ENCODE measurements at regions not wholly inside any gene's neighbourhood (a gene's known extent, or its start where the extent isn't known, plus 50 kb on each side); places are given as distances from the start of the nearest gene placed in this dataset.

DNA sequence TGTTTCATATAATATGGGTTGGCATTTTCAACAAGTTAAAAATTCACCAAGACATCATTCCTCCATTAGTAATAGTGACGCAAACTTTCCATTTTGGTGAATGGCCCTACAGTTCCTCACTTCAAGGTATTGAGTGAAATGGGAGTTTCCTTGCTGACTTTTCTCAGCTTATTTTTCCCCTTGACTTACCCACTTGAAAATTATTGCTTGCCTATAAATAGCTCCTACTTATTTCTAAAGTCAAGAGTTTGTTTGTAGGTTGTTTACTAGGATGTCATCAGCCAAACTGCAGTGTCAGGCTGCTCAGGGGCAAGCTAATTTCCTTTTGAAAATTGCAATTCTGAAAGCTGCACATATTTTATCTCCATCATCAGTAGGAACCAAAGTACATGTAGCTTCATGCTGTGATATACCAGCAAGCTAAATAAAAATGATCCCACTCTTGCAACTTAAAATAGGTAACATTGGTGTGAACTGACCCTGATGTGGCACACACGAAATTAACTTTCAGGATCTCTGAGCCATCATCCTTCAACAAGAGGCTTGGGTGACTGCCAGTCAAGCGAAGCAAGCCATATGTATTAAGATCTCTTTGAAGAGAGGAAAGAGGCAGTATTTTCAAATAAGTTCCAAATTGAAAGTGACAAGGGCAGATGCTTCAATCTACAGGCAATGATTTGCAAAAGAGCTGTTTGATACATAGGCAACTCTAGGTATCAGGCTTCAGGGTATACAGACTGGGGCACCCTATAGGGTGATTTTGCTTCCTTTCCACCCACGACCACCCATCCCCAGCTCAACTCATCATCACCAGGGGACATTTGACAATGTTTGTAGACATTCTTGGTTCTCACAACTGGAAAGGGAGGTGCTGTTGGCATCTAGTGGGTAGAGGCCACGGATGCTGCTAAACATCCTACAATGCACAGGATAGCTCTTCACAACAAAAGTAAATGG is 66.8 kb upstream of the RASGRP1 start:
- intact Hi-C loops (cut with micrococcal nuclease; ENCODE audit: unreplicated experiment), result no loop called here
- no peak for DNase-seq (ENCODE audit: low spot score)
- peaks cover 21% of the 10 kb centered on the region for H3K27me3 ChIP-seq (replicated peaks; ENCODE audit: insufficient read depth, low read depth, low read length, poor library complexity)
- no peaks in the 10 kb centered on the region for H3K4me1 ChIP-seq (ENCODE audit: insufficient read depth, low read length, poor library complexity, severe bottlenecking)
- no peak overlapping the region for H3K4me3 ChIP-seq (ENCODE audit: low read depth, low read length, poor library complexity, severe bottlenecking)
- H3K27ac ChIP-seq (ENCODE audit: low read depth, low read length, poor library complexity, severe bottlenecking), result no peak overlapping the region
- POLR2A ChIA-PET (ENCODE audit: low non-redundant PET), result interaction anchor here (0.6 kb wide), 1 partner anchor 45 kb away, joined by 21 read pairs; no protein-coding TSS in a partner anchor
- TF ChIP-seq, protein P1, sequence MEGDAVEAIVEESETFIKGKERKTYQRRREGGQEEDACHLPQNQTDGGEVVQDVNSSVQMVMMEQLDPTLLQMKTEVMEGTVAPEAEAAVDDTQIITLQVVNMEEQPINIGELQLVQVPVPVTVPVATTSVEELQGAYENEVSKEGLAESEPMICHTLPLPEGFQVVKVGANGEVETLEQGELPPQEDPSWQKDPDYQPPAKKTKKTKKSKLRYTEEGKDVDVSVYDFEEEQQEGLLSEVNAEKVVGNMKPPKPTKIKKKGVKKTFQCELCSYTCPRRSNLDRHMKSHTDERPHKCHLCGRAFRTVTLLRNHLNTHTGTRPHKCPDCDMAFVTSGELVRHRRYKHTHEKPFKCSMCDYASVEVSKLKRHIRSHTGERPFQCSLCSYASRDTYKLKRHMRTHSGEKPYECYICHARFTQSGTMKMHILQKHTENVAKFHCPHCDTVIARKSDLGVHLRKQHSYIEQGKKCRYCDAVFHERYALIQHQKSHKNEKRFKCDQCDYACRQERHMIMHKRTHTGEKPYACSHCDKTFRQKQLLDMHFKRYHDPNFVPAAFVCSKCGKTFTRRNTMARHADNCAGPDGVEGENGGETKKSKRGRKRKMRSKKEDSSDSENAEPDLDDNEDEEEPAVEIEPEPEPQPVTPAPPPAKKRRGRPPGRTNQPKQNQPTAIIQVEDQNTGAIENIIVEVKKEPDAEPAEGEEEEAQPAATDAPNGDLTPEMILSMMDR (conservative IDR thresholded peaks at IDR 0.05; ENCODE audit: low read depth, low read length), result no peak
- no peak for TF ChIP-seq EZH2 (IDR thresholded peaks at IDR 0.05; ENCODE audit: borderline replicate concordance, low read depth, low read length, poor library complexity, severe bottlenecking)
- BruUV-seq (replicated peaks), result no TSS peak
- no peaks in the 10 kb centered on the region for H3K9me3 ChIP-seq (ENCODE audit: low read depth, low read length, poor library complexity, severe bottlenecking)
- CTCF ChIA-PET, result interaction anchor here (0.6 kb wide), 1 partner anchor 32 kb away, joined by 4 read pairs; no protein-coding TSS in a partner anchor
- H3K36me3 ChIP-seq (ENCODE audit: insufficient read depth, low read length, poor library complexity, severe bottlenecking), result no peaks in the 10 kb centered on the region

DNA sequence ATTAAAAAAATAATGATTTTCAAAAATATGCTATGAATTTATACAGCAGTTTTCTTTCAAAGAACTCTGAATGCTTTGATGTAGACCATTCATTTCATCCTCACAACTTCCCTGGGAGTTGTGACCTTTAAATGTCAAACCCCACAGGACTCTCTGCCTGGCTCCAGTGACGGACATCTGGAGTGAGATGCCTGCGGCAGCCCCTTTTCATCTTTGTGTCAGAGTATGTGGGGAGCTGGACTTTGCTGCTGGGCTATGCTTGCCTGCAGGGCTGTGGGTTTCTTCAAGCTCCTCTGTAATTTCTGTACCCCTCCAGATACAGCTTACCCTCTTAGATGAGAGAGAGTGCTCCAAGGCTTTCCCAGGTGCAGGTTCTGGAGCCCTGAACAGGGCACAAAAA is 70.6 kb upstream of the RASGRP1 start:
- H3K4me1 ChIP-seq (ENCODE audit: insufficient read depth, low read length, poor library complexity, severe bottlenecking), result no peaks in the 10 kb centered on the region
- no peaks in the 10 kb centered on the region for H3K9me3 ChIP-seq (ENCODE audit: low read depth, low read length, poor library complexity, severe bottlenecking)
- peaks cover 21% of the 10 kb centered on the region for H3K27me3 ChIP-seq (replicated peaks; ENCODE audit: insufficient read depth, low read depth, low read length, poor library complexity)
- intact Hi-C loops (cut with micrococcal nuclease; ENCODE audit: unreplicated experiment), result no loop called here
- H3K4me3 ChIP-seq (ENCODE audit: low read depth, low read length, poor library complexity, severe bottlenecking), result no peak overlapping the region
- H3K27ac ChIP-seq (ENCODE audit: low read depth, low read length, poor library complexity, severe bottlenecking), result no peak overlapping the region
- ChIA-PET POLR2A (ENCODE audit: low non-redundant PET) (no interaction called here), CTCF (no interaction called here)
- TF ChIP-seq, protein P1 (conservative IDR thresholded peaks at IDR 0.05; ENCODE audit: low read depth, low read length), result no peak
- TF ChIP-seq EZH2 (IDR thresholded peaks at IDR 0.05; ENCODE audit: borderline replicate concordance, low read depth, low read length, poor library complexity, severe bottlenecking), result no peak
- H3K36me3 ChIP-seq (ENCODE audit: insufficient read depth, low read length, poor library complexity, severe bottlenecking), result no peaks in the 10 kb centered on the region
- no peak for DNase-seq (ENCODE audit: low spot score)
- BruUV-seq (replicated peaks), result no TSS peak

DNA sequence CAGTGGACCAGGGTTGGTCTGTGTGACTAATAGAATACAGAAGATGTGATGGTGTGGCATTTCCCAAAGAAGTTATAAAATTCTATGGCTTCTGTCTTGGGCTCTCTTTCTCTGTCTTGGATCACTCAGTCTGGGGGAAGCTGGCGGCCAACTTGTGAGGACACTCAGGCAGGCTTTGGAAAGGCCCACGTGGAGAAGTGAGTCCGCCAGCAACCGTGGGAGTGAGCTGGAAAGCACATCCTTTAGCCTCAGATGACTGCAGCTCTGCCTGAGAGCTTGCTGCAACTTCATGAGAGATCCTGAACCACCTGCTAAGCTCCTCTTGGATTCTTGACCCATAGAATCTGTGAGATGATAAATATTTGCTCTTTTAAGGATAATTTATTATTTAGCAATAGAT is 72.0 kb upstream of the RASGRP1 start:
- Histone ChIP-seq H3K4me3 (ENCODE audit: low read depth, low read length, poor library complexity, severe bottlenecking) (no peak overlapping the region), H3K27ac (ENCODE audit: low read depth, low read length, poor library complexity, severe bottlenecking) (no peak overlapping the region), H3K27me3 (replicated peaks; ENCODE audit: insufficient read depth, low read depth, low read length, poor library complexity) (peaks cover 21% of the 10 kb centered on the region), H3K36me3 (ENCODE audit: insufficient read depth, low read length, poor library complexity, severe bottlenecking) (no peaks in the 10 kb centered on the region), H3K4me1 (ENCODE audit: insufficient read depth, low read length, poor library complexity, severe bottlenecking) (no peaks in the 10 kb centered on the region), H3K9me3 (ENCODE audit: low read depth, low read length, poor library complexity, severe bottlenecking) (no peaks in the 10 kb centered on the region)
- intact Hi-C loops (cut with micrococcal nuclease; ENCODE audit: unreplicated experiment), result no loop called here
- ChIA-PET POLR2A (ENCODE audit: low non-redundant PET) (no interaction called here), CTCF (no interaction called here)
- TF ChIP-seq, protein P1 (conservative IDR thresholded peaks at IDR 0.05; ENCODE audit: low read depth, low read length), result no peak
- no peak for TF ChIP-seq EZH2 (IDR thresholded peaks at IDR 0.05; ENCODE audit: borderline replicate concordance, low read depth, low read length, poor library complexity, severe bottlenecking)
- DNase-seq (ENCODE audit: low spot score), result no peak
- BruUV-seq (replicated peaks), result no TSS peak
